Islet of Langerhans (tissue), 1 donor: ENCODE measurements at regions not wholly inside any gene's neighbourhood (a gene's known extent, or its start where the extent isn't known, plus 50 kb on each side); places are given as distances from the start of the nearest gene placed in this dataset.
"Not testable (repeated sequence)": the region's sequence is repeated elsewhere in the genome, so short reads cannot be mapped to it uniquely, and the experiment has no call there.

Experiments used
- FAIRE-seq: peaks from one replicate; lab custom pipeline; 2011; peaks lifted over from hg19 to GRCh38; lab: Jason Lieb, UNC

GRCh38 chr12:45490232-45490881 is 239.1 kb upstream of the ARID2 start:
- FAIRE-seq: no peak

- no peak for FAIRE-seq
Observed at GRCh38 chr12:45494279-45494678, 235.2 kb upstream of the ARID2 start.

GRCh38 chr12:45498645-45499044 is 230.9 kb upstream of the ARID2 start:
- no peak for FAIRE-seq

- no peak for FAIRE-seq
Observed at GRCh38 chr12:45502481-45503128, 226.9 kb upstream of the ARID2 start.

- FAIRE-seq: no peak
Observed at GRCh38 chr12:45503899-45504298, 225.6 kb upstream of the ARID2 start.

- no peak for FAIRE-seq
Observed at GRCh38 chr12:45504316-45505010, 225.0 kb upstream of the ARID2 start.

- no peak for FAIRE-seq
Observed at GRCh38 chr12:45509187-45509586, 220.3 kb upstream of the ARID2 start.

GRCh38 chr12:45509621-45510020 is 219.9 kb upstream of the ARID2 start:
- no peak for FAIRE-seq

- no peak for FAIRE-seq
Observed at GRCh38 chr12:45517381-45517780, 212.1 kb upstream of the ARID2 start.

- FAIRE-seq: no peak
Observed at GRCh38 chr12:45518291-45519235, 210.9 kb upstream of the ARID2 start.

GRCh38 chr12:45522227-45522626 is 207.3 kb upstream of the ARID2 start:
- no peak for FAIRE-seq

- not testable (repeated sequence) for FAIRE-seq
Observed at GRCh38 chr12:45526823-45527222, 202.7 kb upstream of the ARID2 start.

- no peak for FAIRE-seq
Observed at GRCh38 chr12:45532113-45532512, 197.4 kb upstream of the ARID2 start.

GRCh38 chr12:45535610-45536180 is 193.8 kb upstream of the ARID2 start:
- FAIRE-seq: no peak

- FAIRE-seq: no peak
Observed at GRCh38 chr12:45536284-45536683, 193.2 kb upstream of the ARID2 start.

- FAIRE-seq: no peak
Observed at GRCh38 chr12:45540661-45541341, 188.7 kb upstream of the ARID2 start.

- FAIRE-seq: no peak
Observed at GRCh38 chr12:45543887-45544286, 185.6 kb upstream of the ARID2 start.

- no peak for FAIRE-seq
Observed at GRCh38 chr12:45546545-45546944, 183.0 kb upstream of the ARID2 start.

GRCh38 chr12:45547132-45547531 is 182.4 kb upstream of the ARID2 start:
- FAIRE-seq: no peak

GRCh38 chr12:45547822-45548221 is 181.7 kb upstream of the ARID2 start:
- no peak for FAIRE-seq

GRCh38 chr12:45548426-45548825 is 181.1 kb upstream of the ARID2 start:
- no peak for FAIRE-seq
